ENCODE measurements at regions not wholly inside any gene's neighbourhood (a gene's known extent, or its start where the extent isn't known, plus 50 kb on each side); places are given as distances from the start of the nearest gene placed in this dataset.

DNA sequence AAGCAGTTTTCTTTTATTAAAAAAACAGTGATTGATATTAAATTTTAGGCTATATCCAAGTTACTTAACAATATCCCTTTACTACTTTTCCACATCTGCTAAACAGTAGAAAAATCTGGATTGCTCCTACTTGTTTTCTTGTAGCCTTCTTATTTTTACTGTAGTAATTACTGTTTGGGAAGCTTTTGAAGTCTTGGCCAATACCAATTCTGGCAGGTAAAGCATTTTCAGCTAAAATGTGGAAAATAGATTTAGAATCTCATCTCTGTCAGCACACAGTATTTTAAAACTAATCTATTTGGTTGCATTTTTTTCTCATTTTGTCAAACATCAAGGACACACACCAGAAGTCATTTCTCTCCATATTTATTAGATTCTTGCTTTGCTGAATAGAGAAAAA lies 1485.7 kb upstream of the PIK3C3 start:
- TF ChIP-seq POLR2AphosphoS5 (IDR thresholded peaks at IDR 0.05), result no peak
- TF ChIP-seq, protein P1, sequence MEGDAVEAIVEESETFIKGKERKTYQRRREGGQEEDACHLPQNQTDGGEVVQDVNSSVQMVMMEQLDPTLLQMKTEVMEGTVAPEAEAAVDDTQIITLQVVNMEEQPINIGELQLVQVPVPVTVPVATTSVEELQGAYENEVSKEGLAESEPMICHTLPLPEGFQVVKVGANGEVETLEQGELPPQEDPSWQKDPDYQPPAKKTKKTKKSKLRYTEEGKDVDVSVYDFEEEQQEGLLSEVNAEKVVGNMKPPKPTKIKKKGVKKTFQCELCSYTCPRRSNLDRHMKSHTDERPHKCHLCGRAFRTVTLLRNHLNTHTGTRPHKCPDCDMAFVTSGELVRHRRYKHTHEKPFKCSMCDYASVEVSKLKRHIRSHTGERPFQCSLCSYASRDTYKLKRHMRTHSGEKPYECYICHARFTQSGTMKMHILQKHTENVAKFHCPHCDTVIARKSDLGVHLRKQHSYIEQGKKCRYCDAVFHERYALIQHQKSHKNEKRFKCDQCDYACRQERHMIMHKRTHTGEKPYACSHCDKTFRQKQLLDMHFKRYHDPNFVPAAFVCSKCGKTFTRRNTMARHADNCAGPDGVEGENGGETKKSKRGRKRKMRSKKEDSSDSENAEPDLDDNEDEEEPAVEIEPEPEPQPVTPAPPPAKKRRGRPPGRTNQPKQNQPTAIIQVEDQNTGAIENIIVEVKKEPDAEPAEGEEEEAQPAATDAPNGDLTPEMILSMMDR (IDR thresholded peaks at IDR 0.05), result no peak

Data from sigmoid colon (tissue), 4 donors.